ENCODE measurements at regions not wholly inside any gene's neighbourhood (a gene's known extent, or its start where the extent isn't known, plus 50 kb on each side); places are given as distances from the start of the nearest gene placed in this dataset.

DNA sequence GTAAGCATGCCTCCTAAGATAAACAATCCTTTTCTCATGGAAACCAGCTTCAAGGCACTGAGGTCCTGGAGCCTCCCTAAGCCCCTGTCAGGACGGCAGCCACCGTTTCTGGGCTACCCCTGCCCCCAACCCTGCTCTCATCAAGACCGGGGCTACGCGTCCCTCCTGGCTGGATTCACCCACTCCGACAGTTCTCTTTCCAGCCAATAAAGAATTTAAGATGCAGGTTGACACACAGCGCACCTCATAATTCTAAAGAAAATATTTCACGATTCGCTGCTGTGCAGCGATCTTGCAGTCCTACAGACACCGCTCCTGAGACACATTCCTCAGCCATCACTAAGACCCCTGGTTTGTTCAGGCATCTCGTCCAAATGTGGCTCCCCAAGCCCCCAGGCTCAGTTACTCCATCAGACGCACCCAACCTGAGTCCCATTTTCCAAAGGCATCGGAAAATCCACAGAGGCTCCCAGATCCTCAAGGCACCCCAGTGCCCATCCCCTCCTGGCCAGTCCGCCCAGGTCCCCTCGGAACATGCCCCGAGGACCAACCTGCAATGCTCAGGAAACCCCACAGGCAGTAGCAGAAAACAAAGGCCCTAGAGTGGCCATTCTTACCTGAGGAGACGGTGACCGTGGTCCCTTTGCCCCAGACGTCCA is 336.3 kb downstream of the TMEM121 start:
- Mint-ChIP-seq H3K9me3 (ENCODE audit: unreplicated experiment) (no peaks in the 10 kb centered on the region), H3K27ac (ENCODE audit: unreplicated experiment) (no peak overlapping the region), H3K27me3 (ENCODE audit: insufficient read depth, unreplicated experiment) (peaks cover 7% of the 10 kb centered on the region), H3K4me1 (ENCODE audit: low read depth, unreplicated experiment) (no peaks in the 10 kb centered on the region), H3K4me3 (ENCODE audit: unreplicated experiment) (no peak overlapping the region), H3K36me3 (ENCODE audit: insufficient read depth, unreplicated experiment) (no peaks in the 10 kb centered on the region)
- TF ChIP-seq, protein P1, sequence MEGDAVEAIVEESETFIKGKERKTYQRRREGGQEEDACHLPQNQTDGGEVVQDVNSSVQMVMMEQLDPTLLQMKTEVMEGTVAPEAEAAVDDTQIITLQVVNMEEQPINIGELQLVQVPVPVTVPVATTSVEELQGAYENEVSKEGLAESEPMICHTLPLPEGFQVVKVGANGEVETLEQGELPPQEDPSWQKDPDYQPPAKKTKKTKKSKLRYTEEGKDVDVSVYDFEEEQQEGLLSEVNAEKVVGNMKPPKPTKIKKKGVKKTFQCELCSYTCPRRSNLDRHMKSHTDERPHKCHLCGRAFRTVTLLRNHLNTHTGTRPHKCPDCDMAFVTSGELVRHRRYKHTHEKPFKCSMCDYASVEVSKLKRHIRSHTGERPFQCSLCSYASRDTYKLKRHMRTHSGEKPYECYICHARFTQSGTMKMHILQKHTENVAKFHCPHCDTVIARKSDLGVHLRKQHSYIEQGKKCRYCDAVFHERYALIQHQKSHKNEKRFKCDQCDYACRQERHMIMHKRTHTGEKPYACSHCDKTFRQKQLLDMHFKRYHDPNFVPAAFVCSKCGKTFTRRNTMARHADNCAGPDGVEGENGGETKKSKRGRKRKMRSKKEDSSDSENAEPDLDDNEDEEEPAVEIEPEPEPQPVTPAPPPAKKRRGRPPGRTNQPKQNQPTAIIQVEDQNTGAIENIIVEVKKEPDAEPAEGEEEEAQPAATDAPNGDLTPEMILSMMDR (IDR thresholded peaks at IDR 0.05; ENCODE audit: insufficient read depth in 1 of 2, low read depth in 1 of 2, low read length in 1 of 2, severe bottlenecking in 1 of 2, unreplicated experiment in 1 of 2): no peak
- Histone ChIP-seq H3K4me3 (ENCODE audit: low read depth, low read length) (no peak overlapping the region), H3K9me3 (no peaks in the 10 kb centered on the region), H3K27me3 (replicated peaks; ENCODE audit: control insufficient read depth, insufficient read depth, low read length) (no peaks in the 10 kb centered on the region), H3K4me1 (no peaks in the 10 kb centered on the region), H3K36me3 (ENCODE audit: control insufficient read depth, insufficient read depth, low read length) (no peaks in the 10 kb centered on the region)
- ChIA-PET POLR2A (no interaction called here), CTCF (no interaction called here)
- no TSS peak for BruUV-seq (replicated peaks)
- DNase-seq: no peak
- intact Hi-C loops (cut with micrococcal nuclease; ENCODE audit: unreplicated experiment): no loop called here

DNA sequence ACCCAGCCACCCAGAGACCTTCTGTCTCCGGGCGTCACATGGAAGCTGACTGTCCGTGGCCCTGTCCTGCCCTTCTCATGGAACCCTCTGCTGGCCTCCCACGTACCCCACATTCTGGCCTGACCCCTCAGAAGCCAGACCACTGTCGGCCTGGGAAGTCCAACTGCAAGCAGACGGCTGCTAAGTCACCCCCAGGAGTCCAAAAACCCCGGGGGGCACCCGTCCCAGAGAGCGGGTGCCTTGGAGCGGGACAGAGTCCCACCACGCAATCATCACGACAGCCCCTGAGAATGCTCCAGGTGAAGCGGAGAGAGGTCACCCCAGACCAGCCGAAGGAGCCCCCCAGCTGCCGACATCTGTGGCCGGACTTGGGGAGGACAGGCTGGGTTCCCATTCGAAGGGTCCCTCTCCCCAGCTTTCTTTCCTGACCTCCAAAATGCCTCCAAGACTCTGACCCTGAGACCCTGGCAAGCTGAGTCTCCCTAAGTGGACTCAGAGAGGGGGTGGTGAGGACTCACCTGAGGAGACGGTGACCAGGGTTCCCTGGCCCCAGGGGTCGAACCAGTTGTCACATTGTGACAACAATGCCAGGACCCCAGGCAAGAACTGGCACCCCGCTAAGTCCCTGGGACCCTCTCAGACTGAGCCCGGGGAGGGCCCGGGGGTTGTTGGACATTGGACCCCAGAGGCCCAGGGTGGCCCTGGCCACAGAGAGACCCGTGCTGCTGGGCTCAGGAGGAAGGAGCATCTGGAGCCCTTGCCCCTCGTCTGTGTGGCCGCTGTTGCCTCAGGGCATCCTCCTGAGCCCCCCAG is 337.1 kb downstream of the TMEM121 start:
- intact Hi-C loops (cut with micrococcal nuclease; ENCODE audit: unreplicated experiment): no loop called here
- Histone ChIP-seq H3K36me3 (ENCODE audit: control insufficient read depth, insufficient read depth, low read length) (no peaks in the 10 kb centered on the region), H3K27me3 (replicated peaks; ENCODE audit: control insufficient read depth, insufficient read depth, low read length) (no peaks in the 10 kb centered on the region), H3K4me3 (ENCODE audit: low read depth, low read length) (no peak overlapping the region), H3K4me1 (no peaks in the 10 kb centered on the region), H3K9me3 (no peaks in the 10 kb centered on the region)
- TF ChIP-seq, protein P1 (IDR thresholded peaks at IDR 0.05; ENCODE audit: insufficient read depth in 1 of 2, low read depth in 1 of 2, low read length in 1 of 2, severe bottlenecking in 1 of 2, unreplicated experiment in 1 of 2): no peak
- Mint-ChIP-seq H3K9me3 (ENCODE audit: unreplicated experiment) (no peaks in the 10 kb centered on the region), H3K36me3 (ENCODE audit: insufficient read depth, unreplicated experiment) (no peaks in the 10 kb centered on the region), H3K4me1 (ENCODE audit: low read depth, unreplicated experiment) (no peaks in the 10 kb centered on the region), H3K27me3 (ENCODE audit: insufficient read depth, unreplicated experiment) (peaks cover 7% of the 10 kb centered on the region), H3K4me3 (ENCODE audit: unreplicated experiment) (no peak overlapping the region), H3K27ac (ENCODE audit: unreplicated experiment) (no peak overlapping the region)
- DNase-seq: no peak
- CTCF ChIA-PET: no interaction called here
- no TSS peak for BruUV-seq (replicated peaks)
- POLR2A ChIA-PET: no interaction called here

DNA sequence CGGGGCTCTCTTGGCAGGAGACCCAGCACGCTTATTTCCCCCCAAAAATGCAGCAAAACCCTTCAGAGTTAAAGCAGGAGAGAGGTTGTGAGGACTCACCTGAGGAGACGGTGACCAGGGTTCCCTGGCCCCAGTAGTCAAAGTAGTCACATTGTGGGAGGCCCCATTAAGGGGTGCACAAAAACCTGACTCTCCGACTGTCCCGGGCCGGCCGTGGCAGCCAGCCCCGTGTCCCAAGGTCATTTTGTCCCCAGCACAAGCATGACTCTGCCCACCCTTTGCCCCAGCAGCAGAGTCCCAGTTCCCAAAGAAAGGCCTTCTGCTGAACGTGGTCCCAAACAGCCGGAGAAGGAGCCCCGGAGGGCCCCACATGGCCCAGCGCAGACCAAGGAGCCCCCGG is 337.7 kb downstream of the TMEM121 start:
- Histone ChIP-seq H3K4me1 (no peaks in the 10 kb centered on the region), H3K36me3 (ENCODE audit: control insufficient read depth, insufficient read depth, low read length) (no peaks in the 10 kb centered on the region), H3K4me3 (ENCODE audit: low read depth, low read length) (no peak overlapping the region), H3K9me3 (no peaks in the 10 kb centered on the region), H3K27me3 (replicated peaks; ENCODE audit: control insufficient read depth, insufficient read depth, low read length) (no peaks in the 10 kb centered on the region)
- Mint-ChIP-seq H3K9me3 (ENCODE audit: unreplicated experiment) (no peaks in the 10 kb centered on the region), H3K4me1 (ENCODE audit: low read depth, unreplicated experiment) (no peaks in the 10 kb centered on the region), H3K27ac (ENCODE audit: unreplicated experiment) (no peak overlapping the region), H3K27me3 (ENCODE audit: insufficient read depth, unreplicated experiment) (peaks cover 7% of the 10 kb centered on the region), H3K4me3 (ENCODE audit: unreplicated experiment) (no peak overlapping the region), H3K36me3 (ENCODE audit: insufficient read depth, unreplicated experiment) (no peaks in the 10 kb centered on the region)
- BruUV-seq (replicated peaks): no TSS peak
- TF ChIP-seq, protein P1 (IDR thresholded peaks at IDR 0.05; ENCODE audit: insufficient read depth in 1 of 2, low read depth in 1 of 2, low read length in 1 of 2, severe bottlenecking in 1 of 2, unreplicated experiment in 1 of 2): no peak
- ChIA-PET POLR2A (no interaction called here), CTCF (no interaction called here)
- intact Hi-C loops (cut with micrococcal nuclease; ENCODE audit: unreplicated experiment): no loop called here
- no peak for DNase-seq
